ENCODE measurements at regions not wholly inside any gene's neighbourhood (a gene's known extent, or its start where the extent isn't known, plus 50 kb on each side); places are given as distances from the start of the nearest gene placed in this dataset.

DNA sequence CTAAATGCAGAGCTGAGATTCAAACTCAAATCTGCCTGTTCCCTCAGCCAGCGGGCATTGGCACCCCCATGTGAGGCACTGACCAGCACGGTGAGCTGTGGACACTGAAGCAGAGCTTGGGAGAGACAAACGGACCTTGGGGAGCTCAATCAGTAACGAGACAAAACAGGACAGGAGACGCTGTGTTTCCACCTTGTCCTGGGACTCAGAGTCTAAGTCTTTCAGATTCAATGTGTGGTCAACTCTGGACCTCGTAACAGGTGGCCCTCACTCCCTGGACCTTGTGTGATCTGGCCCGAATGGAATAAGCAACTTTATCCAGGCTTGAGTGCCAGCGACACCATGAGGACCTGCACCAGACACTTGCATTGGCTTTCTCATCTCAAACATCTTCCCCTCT lies 232.5 kb downstream of the UACA start:
- DNase-seq (ENCODE audit: low spot score): no peak
- no peak for TF ChIP-seq CTCF (IDR thresholded peaks at IDR 0.05)
- no peak for ATAC-seq (ENCODE audit: low FRiP score)

- TF ChIP-seq CTCF (IDR thresholded peaks at IDR 0.05): no peak
- no peak for DNase-seq (ENCODE audit: low spot score)
Observed at GRCh38 chr15:70530503-70530902, 232.9 kb downstream of the UACA start.

GRCh38 chr15:70530017-70530499 lies 233.3 kb downstream of the UACA start:
- ATAC-seq (ENCODE audit: low FRiP score): no peak
- no peak for TF ChIP-seq CTCF (IDR thresholded peaks at IDR 0.05)

More at GRCh38 chr15:70530503-70530902, 232.9 kb downstream of the UACA start:
- ATAC-seq (ENCODE audit: low FRiP score): no peak

GRCh38 chr15:70528816-70529215 lies 234.5 kb downstream of the UACA start:
- ATAC-seq (ENCODE audit: low FRiP score): no peak
- no peak for TF ChIP-seq CTCF (IDR thresholded peaks at IDR 0.05)
- no peak for DNase-seq (ENCODE audit: low spot score)

More at GRCh38 chr15:70530017-70530499, 233.3 kb downstream of the UACA start:
- no peak for DNase-seq (ENCODE audit: low spot score)

DNA sequence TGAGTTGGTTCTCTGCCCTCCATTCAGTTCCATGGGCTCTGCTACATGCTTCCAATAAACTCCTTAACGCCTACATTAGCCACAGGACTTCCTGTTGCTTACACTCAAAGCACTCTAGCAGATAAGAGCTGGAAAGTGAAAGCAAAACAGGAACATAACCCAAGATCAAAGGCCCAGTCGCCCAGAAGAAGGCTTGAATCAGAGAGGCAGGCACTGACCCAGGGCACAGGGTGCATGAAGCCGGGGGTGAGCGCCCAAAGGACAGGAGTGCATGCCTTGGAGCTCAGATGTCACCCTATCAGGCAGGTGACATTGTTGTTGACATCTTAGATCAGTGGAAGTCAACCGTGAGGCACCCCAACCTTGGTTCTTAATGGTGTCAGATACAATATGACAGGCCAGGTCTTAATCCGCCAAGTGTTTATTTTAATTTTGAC lies 235.1 kb downstream of the UACA start:
- TF ChIP-seq CTCF (IDR thresholded peaks at IDR 0.05): no peak
- ATAC-seq (ENCODE audit: low FRiP score): peak; percentile 25

DNA sequence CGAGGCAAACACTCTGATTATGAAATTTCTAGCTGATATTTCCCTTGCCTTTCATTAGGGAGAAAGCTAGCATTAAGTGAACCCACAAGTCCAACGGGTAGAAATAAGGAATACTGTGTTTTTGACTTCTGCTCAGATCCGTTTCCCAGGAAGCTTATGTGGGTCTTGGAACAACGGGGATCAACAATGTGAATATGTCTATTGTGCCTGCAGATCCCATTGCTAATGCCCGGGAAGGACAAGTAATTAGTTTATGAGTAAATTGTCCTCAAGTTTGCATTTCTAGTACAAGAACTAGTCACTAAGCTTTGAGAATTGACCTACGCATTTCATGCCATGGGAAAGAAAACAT lies 236.4 kb downstream of the UACA start:
- TF ChIP-seq CTCF (IDR thresholded peaks at IDR 0.05): no peak
- DNase-seq (ENCODE audit: low spot score) (no peak), ATAC-seq (ENCODE audit: low FRiP score) (no peak)

More for the DNA sequence above, 235.1 kb downstream of the UACA start:
- no peak for DNase-seq (ENCODE audit: low spot score)

DNA sequence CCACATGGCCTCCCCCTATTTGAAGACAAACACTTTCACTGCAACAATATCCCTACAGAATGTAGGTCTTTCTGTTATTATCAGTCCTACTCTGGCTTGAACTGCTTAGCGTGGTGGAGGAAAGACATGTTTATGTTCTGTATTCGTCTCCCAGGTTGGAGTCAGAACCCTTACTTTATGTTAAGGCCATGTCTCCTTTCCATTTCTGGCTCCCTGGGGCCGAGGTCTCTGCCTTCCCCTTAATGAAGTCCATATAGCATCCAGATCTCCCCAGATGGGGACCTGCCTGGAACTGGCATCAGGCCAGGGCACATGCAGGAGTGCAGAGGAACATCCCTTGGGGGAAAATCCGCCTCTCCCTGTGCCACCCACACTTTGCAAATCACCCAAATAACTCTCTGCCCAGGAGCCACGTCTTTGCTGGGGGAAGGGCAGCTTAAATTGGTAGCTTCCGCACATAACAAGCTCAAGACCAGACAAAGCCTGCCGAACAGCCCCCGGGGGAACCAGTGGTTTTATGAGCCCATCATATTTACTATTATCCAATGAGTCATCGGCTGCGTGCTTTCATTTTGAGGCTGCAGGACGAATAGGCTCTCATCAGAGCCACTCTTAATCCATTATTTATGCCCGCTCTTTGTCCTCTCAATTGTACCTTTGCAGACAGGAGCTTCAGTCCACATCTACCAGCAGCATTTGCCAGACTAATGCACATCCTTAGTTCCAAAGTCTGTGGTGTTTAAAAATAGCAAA lies 237.0 kb downstream of the UACA start:
- no peak for ATAC-seq (ENCODE audit: low FRiP score)
- no peak for DNase-seq (ENCODE audit: low spot score)
- no peak for TF ChIP-seq CTCF (IDR thresholded peaks at IDR 0.05)
